GM12878 (cell line): ENCODE measurements at regions not wholly inside any gene's neighbourhood (a gene's known extent, or its start where the extent isn't known, plus 50 kb on each side); places are given as distances from the start of the nearest gene placed in this dataset.

Experiments
- ATAC-seq: fragments of 200-7000 bp; cut with Tn5 transposase; 3 replicates; pipeline ENCODE4 v1.9.1; 2020; ENCODE audit warnings: mild to moderate bottlenecking, moderate library complexity
- BruUV-seq: library from RNA; stranded (reverse); fragments of 400-500 nt; replicated peaks from 2 replicates; lab custom pipeline; 2021; lab: Mats Ljungman, UMichigan
- CTCF ChIA-PET: fragments of 300-600 bp; sonication (Branson Sonifier 250); formaldehyde crosslinking; extraction: SDS; loops from one replicate; lab custom pipeline; 2021; ENCODE audit warnings: inconsistent platforms; lab: Yijun Ruan, JAX
- POLR2A ChIA-PET: fragments of 350-600 bp; formaldehyde crosslinking; extraction: SDS; loops from one replicate; lab custom pipeline; 2021; ENCODE audit warnings: inconsistent platforms; lab: Charles Lee
- RAD21 ChIA-PET: fragments of 300-600 bp; sonication (Branson Sonifier 250); formaldehyde crosslinking; loops from one replicate; lab custom pipeline; 2023; ENCODE audit warnings: antibody characterized with exemption; ENCODE audit not compliant: unreplicated experiment; lab: Charles Lee
- SMC1A ChIA-PET: fragments of 300-600 bp; sonication (Branson Sonifier 250); formaldehyde crosslinking; loops from one replicate; lab custom pipeline; 2023; ENCODE audit not compliant: unreplicated experiment, uncharacterized antibody; lab: Charles Lee
- DNase-seq: peaks from one replicate; pipeline ENCODE4 v3.0.0-alpha.2; 2011; ENCODE audit warnings: low read depth, low spot score
- FAIRE-seq: peaks from 3 replicates; lab custom pipeline; 2011; peaks lifted over from hg19 to GRCh38; lab: Jason Lieb, UNC
- H2AFZ ChIP-seq: 2 replicates; pipeline ENCODE4 v1.6.0; 2011; ENCODE audit warnings: low read depth, low read length, control low read depth; ENCODE audit not compliant: control insufficient read depth
- H3K27ac ChIP-seq: 2 replicates; pipeline ENCODE4 v1.5.1; 2011; ENCODE audit warnings: control low read depth; ENCODE audit not compliant: control insufficient read depth, insufficient read depth
- H3K27me3 ChIP-seq, 2 experiments: replicated peaks in 1 of 2; 2 replicates each; pipeline versions ENCODE4 v1.6.0 to v1.6.1; 2011; ENCODE audit warnings: low read length in 1 of 2; ENCODE audit not compliant: control insufficient read depth in 2 of 2, insufficient read depth in 2 of 2
- H3K36me3 ChIP-seq, 2 experiments: 2 replicates each; pipeline ENCODE4 v1.5.1; 2011; ENCODE audit warnings: low read length in 1 of 2; ENCODE audit not compliant: control insufficient read depth in 2 of 2, insufficient read depth in 2 of 2
- H3K4me1 ChIP-seq: 2 replicates; pipeline ENCODE4 v1.6.1; 2011; ENCODE audit warnings: mild to moderate bottlenecking, low read length, moderate library complexity, mixed read lengths; ENCODE audit not compliant: control insufficient read depth, insufficient read depth
- H3K4me2 ChIP-seq: 2 replicates; pipeline ENCODE4 v1.6.0; 2011; ENCODE audit warnings: control low read depth; ENCODE audit not compliant: control insufficient read depth, insufficient read depth
- H3K4me3 ChIP-seq: fragments of 200-600 bp; sonication (generic); 2 replicates; pipeline ENCODE4 v1.5.1; 2016
- H3K79me2 ChIP-seq: 2 replicates; pipeline ENCODE4 v1.6.0; 2011; ENCODE audit warnings: low read length; ENCODE audit not compliant: control insufficient read depth, insufficient read depth
- H3K9ac ChIP-seq: 2 replicates; pipeline ENCODE4 v1.8.0; 2011; ENCODE audit warnings: low read length, control low read depth, mixed read lengths; ENCODE audit not compliant: control insufficient read depth, insufficient read depth
- H3K9me3 ChIP-seq: replicated peaks from 3 replicates; pipeline ENCODE4 v1.5.1; 2011; ENCODE audit warnings: mild to moderate bottlenecking, low read length; ENCODE audit not compliant: control insufficient read depth, insufficient read depth
- H4K20me1 ChIP-seq: 2 replicates; pipeline ENCODE4 v1.6.0; 2011; ENCODE audit not compliant: control insufficient read depth, insufficient read depth
- BMI1 ChIP-seq: fragments of 450-650 bp; IDR thresholded peaks from 2 replicates; pipeline ENCODE4 v1.6.1; 2016; ENCODE audit warnings: mild to moderate bottlenecking, moderate library complexity, borderline replicate concordance
- BRCA1 ChIP-seq: IDR thresholded peaks from 2 replicates; pipeline ENCODE4 v1.6.1; 2011; ENCODE audit warnings: low read depth, low read length, improper control_type of control experiment
- CBX5 ChIP-seq: sonication (generic); IDR thresholded peaks from 2 replicates; pipeline ENCODE4 v1.6.1; 2016; ENCODE audit warnings: low read depth, moderate library complexity, mild to moderate bottlenecking, inconsistent platforms
- CEBPB ChIP-seq, 2 experiments: fragments of 150-350 bp in 1 of 2; IDR thresholded peaks; 2 replicates each; pipeline ENCODE4 v1.6.1; 2012 to 2014; ENCODE audit warnings: low read depth in 2 of 2, low read length in 2 of 2, borderline replicate concordance in 1 of 2, inconsistent platforms in 1 of 2
- ESRRA ChIP-seq: IDR thresholded peaks from 2 replicates; pipeline ENCODE4 v1.6.1; 2012; ENCODE audit warnings: mild to moderate bottlenecking, low read length, improper control_type of control experiment
- ETV6 ChIP-seq, 2 experiments: fragments of 450-650 bp in 1 of 2; IDR thresholded peaks in 1 of 2; conservative IDR thresholded peaks in 1 of 2; 2 replicates each; pipeline ENCODE4 v1.6.1; 2014; ENCODE audit warnings: antibody characterized with exemption in 1 of 2, borderline replicate concordance in 1 of 2, low read depth in 1 of 2, mild to moderate bottlenecking in 1 of 2, moderate library complexity in 1 of 2
- IKZF2 ChIP-seq, 2 experiments: fragments of 450-650 bp; IDR thresholded peaks; 2 replicates each; pipeline ENCODE4 v1.6.1; 2017; ENCODE audit warnings: mild to moderate bottlenecking in 2 of 2, moderate library complexity in 2 of 2
- POLR2A ChIP-seq: IDR thresholded peaks from 2 replicates; pipeline ENCODE4 v1.6.1; 2011; ENCODE audit warnings: low read depth, mild to moderate bottlenecking, low read length
- SMC3 ChIP-seq: IDR thresholded peaks from 2 replicates; pipeline ENCODE4 v1.6.1; 2011; ENCODE audit warnings: low read length, improper control_type of control experiment, borderline replicate concordance
- TCF7 ChIP-seq: IDR thresholded peaks from 2 replicates; pipeline ENCODE4 v1.6.1; 2014; ENCODE audit warnings: antibody characterized with exemption, borderline replicate concordance
- ZBED1 ChIP-seq: IDR thresholded peaks from 2 replicates; pipeline ENCODE4 v1.6.1; 2016; ENCODE audit warnings: borderline replicate concordance
- ZNF207 ChIP-seq: fragments of 450-650 bp; IDR thresholded peaks from 2 replicates; pipeline ENCODE4 v1.6.1; 2014; ENCODE audit warnings: antibody characterized with exemption, mild to moderate bottlenecking, borderline replicate concordance
- ZSCAN29 ChIP-seq: fragments of 450-650 bp; IDR thresholded peaks from 2 replicates; pipeline ENCODE4 v1.6.1; 2017; ENCODE audit warnings: mild to moderate bottlenecking, moderate library complexity
- WGBS: methylation state at CpG from one replicate; pipeline ENCODE4 v1.1.6; 2016; ENCODE audit warnings: low lambda C conversion rate; ENCODE audit not compliant: insufficient replicate concordance, insufficient coverage; ENCODE audit errors: missing lambda C conversion rate; 5-methylcytosine and 5-hydroxymethylcytosine counted together
- in situ Hi-C: fragments of 300-500 bp; cut with MboI; formaldehyde crosslinking; loops from 9 replicates; pipeline ENCODE4 v1.14.3; 2018; ENCODE audit warnings: mixed read lengths
- intact Hi-C: fragments of 100-400 bp; cut with micrococcal nuclease; formaldehyde crosslinking; loops from one replicate; pipeline ENCODE4 v1.14.2; 2022; ENCODE audit not compliant: unreplicated experiment
- TF ChIP-seq, protein P1 (sequence below): fragments of 450-650 bp; IDR thresholded peaks from 2 replicates; pipeline ENCODE4 v1.6.1; 2017; ENCODE audit warnings: low read depth, mild to moderate bottlenecking, moderate library complexity
- TF ChIP-seq, protein P2 (sequence below): IDR thresholded peaks from 2 replicates; pipeline ENCODE4 v1.6.1; 2012; ENCODE audit warnings: improper control_type of control experiment, low read depth, low read length; ENCODE audit not compliant: insufficient replicate concordance

GRCh38 chr11:28819741-28820140 is 711.6 kb downstream of the METTL15 start:
- no peak overlapping the region for H3K27ac ChIP-seq
- RAD21 ChIA-PET: no interaction called here
- no peak overlapping the region for H3K4me2 ChIP-seq
- BruUV-seq: no TSS peak
- H3K4me1 ChIP-seq: no peaks in the 10 kb centered on the region
- ATAC-seq (no peak), DNase-seq (no peak), FAIRE-seq (no peak)
- no peaks in the 10 kb centered on the region for H3K79me2 ChIP-seq
- no peak overlapping the region for H3K9ac ChIP-seq
- no peaks in the 10 kb centered on the region for H3K36me3 ChIP-seq
- POLR2A ChIA-PET: interaction anchor here (0.6 kb wide), 1 partner anchor 35 kb away, joined by 3 read pairs; no protein-coding TSS in a partner anchor
- H3K27me3 ChIP-seq: no peaks in the 10 kb centered on the region
- TF ChIP-seq, protein P1, sequence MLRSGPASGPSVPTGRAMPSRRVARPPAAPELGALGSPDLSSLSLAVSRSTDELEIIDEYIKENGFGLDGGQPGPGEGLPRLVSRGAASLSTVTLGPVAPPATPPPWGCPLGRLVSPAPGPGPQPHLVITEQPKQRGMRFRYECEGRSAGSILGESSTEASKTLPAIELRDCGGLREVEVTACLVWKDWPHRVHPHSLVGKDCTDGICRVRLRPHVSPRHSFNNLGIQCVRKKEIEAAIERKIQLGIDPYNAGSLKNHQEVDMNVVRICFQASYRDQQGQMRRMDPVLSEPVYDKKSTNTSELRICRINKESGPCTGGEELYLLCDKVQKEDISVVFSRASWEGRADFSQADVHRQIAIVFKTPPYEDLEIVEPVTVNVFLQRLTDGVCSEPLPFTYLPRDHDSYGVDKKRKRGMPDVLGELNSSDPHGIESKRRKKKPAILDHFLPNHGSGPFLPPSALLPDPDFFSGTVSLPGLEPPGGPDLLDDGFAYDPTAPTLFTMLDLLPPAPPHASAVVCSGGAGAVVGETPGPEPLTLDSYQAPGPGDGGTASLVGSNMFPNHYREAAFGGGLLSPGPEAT: no peak
- TF ChIP-seq ZBED1 (no peak), BMI1 (no peak), ZSCAN29 (no peak), ESRRA (no peak), TCF7 (no peak), BRCA1 (no peak), ZNF207 (no peak), CBX5 (no peak), IKZF2 (IDR thresholded peaks at IDR 0.05) (no peak), CEBPB (IDR thresholded peaks at IDR 0.05; ENCODE audit: borderline replicate concordance in 1 of 2, low read depth in 2 of 2, low read length in 2 of 2) (no peak), ETV6 (conservative IDR thresholded peaks at IDR 0.05 in 1 of 2, IDR thresholded peaks at IDR 0.05 in 1 of 2; ENCODE audit: borderline replicate concordance in 1 of 2, low read depth in 1 of 2) (no peak), POLR2A (no peak), SMC3 (no peak)
- TF ChIP-seq, protein P2, sequence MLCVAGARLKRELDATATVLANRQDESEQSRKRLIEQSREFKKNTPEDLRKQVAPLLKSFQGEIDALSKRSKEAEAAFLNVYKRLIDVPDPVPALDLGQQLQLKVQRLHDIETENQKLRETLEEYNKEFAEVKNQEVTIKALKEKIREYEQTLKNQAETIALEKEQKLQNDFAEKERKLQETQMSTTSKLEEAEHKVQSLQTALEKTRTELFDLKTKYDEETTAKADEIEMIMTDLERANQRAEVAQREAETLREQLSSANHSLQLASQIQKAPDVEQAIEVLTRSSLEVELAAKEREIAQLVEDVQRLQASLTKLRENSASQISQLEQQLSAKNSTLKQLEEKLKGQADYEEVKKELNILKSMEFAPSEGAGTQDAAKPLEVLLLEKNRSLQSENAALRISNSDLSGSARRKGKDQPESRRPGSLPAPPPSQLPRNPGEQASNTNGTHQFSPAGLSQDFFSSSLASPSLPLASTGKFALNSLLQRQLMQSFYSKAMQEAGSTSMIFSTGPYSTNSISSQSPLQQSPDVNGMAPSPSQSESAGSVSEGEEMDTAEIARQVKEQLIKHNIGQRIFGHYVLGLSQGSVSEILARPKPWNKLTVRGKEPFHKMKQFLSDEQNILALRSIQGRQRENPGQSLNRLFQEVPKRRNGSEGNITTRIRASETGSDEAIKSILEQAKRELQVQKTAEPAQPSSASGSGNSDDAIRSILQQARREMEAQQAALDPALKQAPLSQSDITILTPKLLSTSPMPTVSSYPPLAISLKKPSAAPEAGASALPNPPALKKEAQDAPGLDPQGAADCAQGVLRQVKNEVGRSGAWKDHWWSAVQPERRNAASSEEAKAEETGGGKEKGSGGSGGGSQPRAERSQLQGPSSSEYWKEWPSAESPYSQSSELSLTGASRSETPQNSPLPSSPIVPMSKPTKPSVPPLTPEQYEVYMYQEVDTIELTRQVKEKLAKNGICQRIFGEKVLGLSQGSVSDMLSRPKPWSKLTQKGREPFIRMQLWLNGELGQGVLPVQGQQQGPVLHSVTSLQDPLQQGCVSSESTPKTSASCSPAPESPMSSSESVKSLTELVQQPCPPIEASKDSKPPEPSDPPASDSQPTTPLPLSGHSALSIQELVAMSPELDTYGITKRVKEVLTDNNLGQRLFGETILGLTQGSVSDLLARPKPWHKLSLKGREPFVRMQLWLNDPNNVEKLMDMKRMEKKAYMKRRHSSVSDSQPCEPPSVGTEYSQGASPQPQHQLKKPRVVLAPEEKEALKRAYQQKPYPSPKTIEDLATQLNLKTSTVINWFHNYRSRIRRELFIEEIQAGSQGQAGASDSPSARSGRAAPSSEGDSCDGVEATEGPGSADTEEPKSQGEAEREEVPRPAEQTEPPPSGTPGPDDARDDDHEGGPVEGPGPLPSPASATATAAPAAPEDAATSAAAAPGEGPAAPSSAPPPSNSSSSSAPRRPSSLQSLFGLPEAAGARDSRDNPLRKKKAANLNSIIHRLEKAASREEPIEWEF: no peak
- no peaks in the 10 kb centered on the region for H3K9me3 ChIP-seq
- CTCF ChIA-PET: no interaction called here
- SMC1A ChIA-PET: interaction anchor here (0.6 kb wide), 1 partner anchor 45 kb away, joined by 3 read pairs; no protein-coding TSS in a partner anchor
- intact Hi-C loops (no loop called here), in situ Hi-C loops (no loop called here)
- 0% methylated on average over 4 of the region's 4 CpGs for WGBS
- H3K4me3 ChIP-seq: no peak overlapping the region
- H2AFZ ChIP-seq: no peak overlapping the region
- no peaks in the 10 kb centered on the region for H4K20me1 ChIP-seq
